ENCODE measurements at regions not wholly inside any gene's neighbourhood (a gene's known extent, or its start where the extent isn't known, plus 50 kb on each side); places are given as distances from the start of the nearest gene placed in this dataset.

DNA sequence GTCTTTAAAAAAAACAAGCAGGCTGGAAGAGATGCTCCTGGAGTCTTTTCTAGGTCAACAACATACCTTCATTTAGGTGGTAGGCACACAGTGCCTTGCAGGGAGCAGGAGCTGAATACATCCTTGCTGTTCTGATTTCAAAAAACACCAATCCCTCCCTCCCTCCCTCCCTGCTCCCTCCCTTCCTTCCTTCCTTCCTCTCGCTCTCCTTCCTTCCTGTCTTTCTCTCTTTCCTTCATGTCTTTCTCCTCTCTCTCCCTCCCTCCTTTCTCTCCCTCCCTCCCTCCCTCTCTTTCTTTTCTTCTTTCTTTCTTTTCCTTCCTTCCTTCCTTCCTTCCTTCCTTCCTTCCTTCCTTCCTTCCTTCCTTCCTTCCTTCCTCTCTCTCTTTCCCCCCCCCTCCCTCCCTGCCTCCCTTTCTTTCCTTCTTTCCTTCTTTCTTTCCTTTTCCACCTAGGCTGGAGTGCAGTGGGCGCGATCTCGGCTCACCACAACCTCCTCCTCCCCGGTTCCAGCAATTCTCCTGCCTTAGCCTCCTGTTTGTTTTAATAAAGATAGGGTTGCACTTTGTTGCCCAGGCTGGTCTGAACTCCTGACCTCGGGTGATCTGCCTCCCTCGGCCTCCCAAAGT is 245.1 kb downstream of the MIAT start:
- TF ChIP-seq, protein P1, sequence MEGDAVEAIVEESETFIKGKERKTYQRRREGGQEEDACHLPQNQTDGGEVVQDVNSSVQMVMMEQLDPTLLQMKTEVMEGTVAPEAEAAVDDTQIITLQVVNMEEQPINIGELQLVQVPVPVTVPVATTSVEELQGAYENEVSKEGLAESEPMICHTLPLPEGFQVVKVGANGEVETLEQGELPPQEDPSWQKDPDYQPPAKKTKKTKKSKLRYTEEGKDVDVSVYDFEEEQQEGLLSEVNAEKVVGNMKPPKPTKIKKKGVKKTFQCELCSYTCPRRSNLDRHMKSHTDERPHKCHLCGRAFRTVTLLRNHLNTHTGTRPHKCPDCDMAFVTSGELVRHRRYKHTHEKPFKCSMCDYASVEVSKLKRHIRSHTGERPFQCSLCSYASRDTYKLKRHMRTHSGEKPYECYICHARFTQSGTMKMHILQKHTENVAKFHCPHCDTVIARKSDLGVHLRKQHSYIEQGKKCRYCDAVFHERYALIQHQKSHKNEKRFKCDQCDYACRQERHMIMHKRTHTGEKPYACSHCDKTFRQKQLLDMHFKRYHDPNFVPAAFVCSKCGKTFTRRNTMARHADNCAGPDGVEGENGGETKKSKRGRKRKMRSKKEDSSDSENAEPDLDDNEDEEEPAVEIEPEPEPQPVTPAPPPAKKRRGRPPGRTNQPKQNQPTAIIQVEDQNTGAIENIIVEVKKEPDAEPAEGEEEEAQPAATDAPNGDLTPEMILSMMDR (IDR thresholded peaks at IDR 0.05; ENCODE audit: low read depth, low read length), result no peak
- TF ChIP-seq EZH2phosphoT487 (IDR thresholded peaks at IDR 0.05; ENCODE audit: low read depth), result no peak
